ENCODE measurements at regions not wholly inside any gene's neighbourhood (a gene's known extent, or its start where the extent isn't known, plus 50 kb on each side); places are given as distances from the start of the nearest gene placed in this dataset.

- Histone ChIP-seq H3K36me3 (replicated peaks in 1 of 2; ENCODE audit: control insufficient read depth in 2 of 2, insufficient read depth in 2 of 2, low read length in 2 of 2) (no peaks in the 10 kb centered on the region), H2AK5ac (ENCODE audit: low read depth, low read length) (no peak overlapping the region), H4K91ac (ENCODE audit: low read depth, low read length, poor library complexity) (no peak overlapping the region), H3K4me3 (ENCODE audit: low read length in 2 of 2) (no peak overlapping the region), H3K27me3 (ENCODE audit: control insufficient read depth in 3 of 3, insufficient read depth in 3 of 3, low read depth in 1 of 3, low read length in 3 of 3) (no peaks in the 10 kb centered on the region), H3K23ac (ENCODE audit: low read depth, low read length, poor library complexity) (no peak overlapping the region), H3K27ac (replicated peaks; ENCODE audit: low read length) (no peak overlapping the region), H2BK12ac (ENCODE audit: low read length) (no peak overlapping the region), H2BK5ac (ENCODE audit: low read length) (no peak overlapping the region), H3K79me1 (ENCODE audit: low read depth, low read length) (no peaks in the 10 kb centered on the region), H3K18ac (ENCODE audit: low read length) (no peak overlapping the region), H3K9ac (ENCODE audit: low read depth, low read length, poor library complexity) (no peak overlapping the region), H3K14ac (ENCODE audit: low read length) (no peak overlapping the region), H2BK120ac (ENCODE audit: low read depth, low read length) (no peak overlapping the region), H3K4me2 (ENCODE audit: insufficient read depth, low read length, poor library complexity, severe bottlenecking) (no peak overlapping the region), H3K4me1 (ENCODE audit: control insufficient read depth in 2 of 2, insufficient read depth in 1 of 2, low read depth in 1 of 2, low read length in 2 of 2) (no peaks in the 10 kb centered on the region), H2BK15ac (ENCODE audit: low read length) (no peak overlapping the region), H2AFZ (ENCODE audit: low read length) (no peak overlapping the region), H3K4ac (ENCODE audit: low read length) (no peak overlapping the region), H3K9me3 (replicated peaks in 1 of 2; ENCODE audit: control insufficient read depth in 2 of 2, insufficient read depth in 1 of 2, low read depth in 1 of 2, low read length in 2 of 2) (no peaks in the 10 kb centered on the region), H4K8ac (ENCODE audit: low read depth, low read length) (no peak overlapping the region)
- no peak for DNase-seq (ENCODE audit: low spot score)
- WGBS, 2 donors (ENCODE audit: extremely low coverage in 2 of 2, insufficient read length in 2 of 2, insufficient replicate concordance in 1 of 2) = no CpG with 5 or more reads among the region's 1 CpG
These were observed 134.0 kb downstream of the DYRK2 start for GRCh38 chr12:67782573-67782972.

GRCh38 chr12:67783393-67783792, 134.8 kb downstream of the DYRK2 start:
- H3K4ac ChIP-seq (ENCODE audit: low read length) = no peak overlapping the region
- no peak overlapping the region for H3K9ac ChIP-seq (ENCODE audit: low read depth, low read length, poor library complexity)
- H2BK5ac ChIP-seq (ENCODE audit: low read length) = no peak overlapping the region
- H2AFZ ChIP-seq (ENCODE audit: low read length) = no peak overlapping the region
- H3K4me3 ChIP-seq (ENCODE audit: low read length in 2 of 2) = no peak overlapping the region
- no peaks in the 10 kb centered on the region for H3K4me1 ChIP-seq (ENCODE audit: control insufficient read depth in 2 of 2, insufficient read depth in 1 of 2, low read depth in 1 of 2, low read length in 2 of 2)
- no peak overlapping the region for H2BK12ac ChIP-seq (ENCODE audit: low read length)
- no peak overlapping the region for H4K91ac ChIP-seq (ENCODE audit: low read depth, low read length, poor library complexity)
- no peaks in the 10 kb centered on the region for H3K36me3 ChIP-seq (replicated peaks in 1 of 2; ENCODE audit: control insufficient read depth in 2 of 2, insufficient read depth in 2 of 2, low read length in 2 of 2)
- no peak overlapping the region for H3K4me2 ChIP-seq (ENCODE audit: insufficient read depth, low read length, poor library complexity, severe bottlenecking)
- H3K23ac ChIP-seq (ENCODE audit: low read depth, low read length, poor library complexity) = no peak overlapping the region
- no peak overlapping the region for H4K8ac ChIP-seq (ENCODE audit: low read depth, low read length)
- H3K27ac ChIP-seq (replicated peaks; ENCODE audit: low read length) = no peak overlapping the region
- WGBS, 2 donors (ENCODE audit: extremely low coverage in 2 of 2, insufficient read length in 2 of 2, insufficient replicate concordance in 1 of 2) = no CpG with 5 or more reads among the region's 1 CpG
- DNase-seq (ENCODE audit: low spot score) = no peak
- no peaks in the 10 kb centered on the region for H3K79me1 ChIP-seq (ENCODE audit: low read depth, low read length)
- no peak overlapping the region for H3K14ac ChIP-seq (ENCODE audit: low read length)
- H2AK5ac ChIP-seq (ENCODE audit: low read depth, low read length) = no peak overlapping the region
- H3K9me3 ChIP-seq (replicated peaks in 1 of 2; ENCODE audit: control insufficient read depth in 2 of 2, insufficient read depth in 1 of 2, low read depth in 1 of 2, low read length in 2 of 2) = no peaks in the 10 kb centered on the region
- no peak overlapping the region for H2BK15ac ChIP-seq (ENCODE audit: low read length)
- no peak overlapping the region for H3K18ac ChIP-seq (ENCODE audit: low read length)
- H2BK120ac ChIP-seq (ENCODE audit: low read depth, low read length) = no peak overlapping the region
- no peaks in the 10 kb centered on the region for H3K27me3 ChIP-seq (ENCODE audit: control insufficient read depth in 3 of 3, insufficient read depth in 3 of 3, low read depth in 1 of 3, low read length in 3 of 3)

GRCh38 chr12:67784831-67785230, 136.3 kb downstream of the DYRK2 start:
- no peaks in the 10 kb centered on the region for H3K27me3 ChIP-seq (ENCODE audit: control insufficient read depth in 3 of 3, insufficient read depth in 3 of 3, low read depth in 1 of 3, low read length in 3 of 3)
- H2BK5ac ChIP-seq (ENCODE audit: low read length) = no peak overlapping the region
- no peak overlapping the region for H3K4me3 ChIP-seq (ENCODE audit: low read length in 2 of 2)
- H3K23ac ChIP-seq (ENCODE audit: low read depth, low read length, poor library complexity) = no peak overlapping the region
- no peak overlapping the region for H3K18ac ChIP-seq (ENCODE audit: low read length)
- no peak overlapping the region for H3K4ac ChIP-seq (ENCODE audit: low read length)
- H2AK5ac ChIP-seq (ENCODE audit: low read depth, low read length) = no peak overlapping the region
- no peak overlapping the region for H3K9ac ChIP-seq (ENCODE audit: low read depth, low read length, poor library complexity)
- H2BK120ac ChIP-seq (ENCODE audit: low read depth, low read length) = no peak overlapping the region
- no peaks in the 10 kb centered on the region for H3K4me1 ChIP-seq (ENCODE audit: control insufficient read depth in 2 of 2, insufficient read depth in 1 of 2, low read depth in 1 of 2, low read length in 2 of 2)
- no peak overlapping the region for H3K27ac ChIP-seq (replicated peaks; ENCODE audit: low read length)
- H3K4me2 ChIP-seq (ENCODE audit: insufficient read depth, low read length, poor library complexity, severe bottlenecking) = no peak overlapping the region
- WGBS, 2 donors (ENCODE audit: extremely low coverage in 2 of 2, insufficient read length in 2 of 2, insufficient replicate concordance in 1 of 2) = no CpG with 5 or more reads among the region's 3 CpGs
- H2BK15ac ChIP-seq (ENCODE audit: low read length) = no peak overlapping the region
- H3K36me3 ChIP-seq (replicated peaks in 1 of 2; ENCODE audit: control insufficient read depth in 2 of 2, insufficient read depth in 2 of 2, low read length in 2 of 2) = no peaks in the 10 kb centered on the region
- no peak overlapping the region for H4K8ac ChIP-seq (ENCODE audit: low read depth, low read length)
- H2BK12ac ChIP-seq (ENCODE audit: low read length) = no peak overlapping the region
- H2AFZ ChIP-seq (ENCODE audit: low read length) = no peak overlapping the region
- no peak overlapping the region for H3K14ac ChIP-seq (ENCODE audit: low read length)
- no peaks in the 10 kb centered on the region for H3K79me1 ChIP-seq (ENCODE audit: low read depth, low read length)
- no peak for DNase-seq (ENCODE audit: low spot score)
- H4K91ac ChIP-seq (ENCODE audit: low read depth, low read length, poor library complexity) = no peak overlapping the region
- no peaks in the 10 kb centered on the region for H3K9me3 ChIP-seq (replicated peaks in 1 of 2; ENCODE audit: control insufficient read depth in 2 of 2, insufficient read depth in 1 of 2, low read depth in 1 of 2, low read length in 2 of 2)

GRCh38 chr12:67786086-67786485, 137.5 kb downstream of the DYRK2 start:
- Histone ChIP-seq H2BK5ac (ENCODE audit: low read length) (no peak overlapping the region), H3K4ac (ENCODE audit: low read length) (no peak overlapping the region), H3K27ac (replicated peaks; ENCODE audit: low read length) (no peak overlapping the region), H3K4me3 (ENCODE audit: low read length in 2 of 2) (no peak overlapping the region), H2BK15ac (ENCODE audit: low read length) (no peak overlapping the region), H2AK5ac (ENCODE audit: low read depth, low read length) (no peak overlapping the region), H3K79me1 (ENCODE audit: low read depth, low read length) (peaks cover 3% of the 10 kb centered on the region), H3K9ac (ENCODE audit: low read depth, low read length, poor library complexity) (no peak overlapping the region), H3K14ac (ENCODE audit: low read length) (no peak overlapping the region), H3K18ac (ENCODE audit: low read length) (no peak overlapping the region), H2BK120ac (ENCODE audit: low read depth, low read length) (no peak overlapping the region), H4K8ac (ENCODE audit: low read depth, low read length) (no peak overlapping the region), H2AFZ (ENCODE audit: low read length) (no peak overlapping the region), H3K36me3 (replicated peaks in 1 of 2; ENCODE audit: control insufficient read depth in 2 of 2, insufficient read depth in 2 of 2, low read length in 2 of 2) (no peaks in the 10 kb centered on the region), H3K23ac (ENCODE audit: low read depth, low read length, poor library complexity) (no peak overlapping the region), H3K4me2 (ENCODE audit: insufficient read depth, low read length, poor library complexity, severe bottlenecking) (no peak overlapping the region), H2BK12ac (ENCODE audit: low read length) (no peak overlapping the region), H3K9me3 (replicated peaks in 1 of 2; ENCODE audit: control insufficient read depth in 2 of 2, insufficient read depth in 1 of 2, low read depth in 1 of 2, low read length in 2 of 2) (no peaks in the 10 kb centered on the region), H4K91ac (ENCODE audit: low read depth, low read length, poor library complexity) (no peak overlapping the region), H3K4me1 (ENCODE audit: control insufficient read depth in 2 of 2, insufficient read depth in 1 of 2, low read depth in 1 of 2, low read length in 2 of 2) (no peaks in the 10 kb centered on the region), H3K27me3 (ENCODE audit: control insufficient read depth in 3 of 3, insufficient read depth in 3 of 3, low read depth in 1 of 3, low read length in 3 of 3) (no peaks in the 10 kb centered on the region)
- no CpG with 5 or more reads among the region's 3 CpGs for WGBS, 2 donors (ENCODE audit: extremely low coverage in 2 of 2, insufficient read length in 2 of 2, insufficient replicate concordance in 1 of 2)
- DNase-seq (ENCODE audit: low spot score) = no peak
